Vagina (tissue), 2 donors: ENCODE measurements at regions not wholly inside any gene's neighbourhood (a gene's known extent, or its start where the extent isn't known, plus 50 kb on each side); places are given as distances from the start of the nearest gene placed in this dataset.

Experiments used
- DNase-seq, 2 donors: peaks; one replicate each; pipeline ENCODE4 v3.0.0-alpha.2; 2017; ENCODE audit errors: extremely low spot score in 2 of 2
- H3K27ac ChIP-seq: fragments of 200-600 bp; sonication (generic); one replicate; pipeline ENCODE4 v1.5.1; 2019
- H3K27me3 ChIP-seq: fragments of 200-600 bp; sonication (generic); one replicate; pipeline ENCODE4 v1.5.1; 2019
- H3K36me3 ChIP-seq, 2 donors: fragments of 200-600 bp; sonication (generic); one replicate each; pipeline ENCODE4 v1.5.1; 2017 to 2019
- H3K4me1 ChIP-seq: fragments of 200-600 bp; sonication (generic); one replicate; pipeline ENCODE4 v1.5.1; 2019
- H3K4me3 ChIP-seq, 2 donors: fragments of 200-600 bp; sonication (generic); 1 replicate in 1 of 2; 2 replicates in 1 of 2; pipeline ENCODE4 v1.5.1; 2016 to 2019
- H3K9me3 ChIP-seq: fragments of 200-600 bp; sonication (generic); one replicate; pipeline ENCODE4 v1.5.1; 2019
- POLR2A ChIP-seq, 2 donors: fragments of 450-650 bp; IDR thresholded peaks; one replicate each; pipeline ENCODE4 v1.6.1; 2017; ENCODE audit warnings: antibody characterized with exemption in 2 of 2, mild to moderate bottlenecking in 2 of 2, moderate library complexity in 2 of 2
- POLR2AphosphoS5 ChIP-seq, 2 donors: sonication (generic); formaldehyde crosslinking; IDR thresholded peaks; one replicate each; pipeline ENCODE4 v1.9.0; 2017; ENCODE audit warnings: antibody characterized with exemption in 2 of 2, mild to moderate bottlenecking in 2 of 2, low read depth in 1 of 2; ENCODE audit not compliant: insufficient read depth in 1 of 2
- intact Hi-C: fragments of 100-400 bp; cut with DNase I; formaldehyde crosslinking; loops from one replicate; pipeline ENCODE4 v1.15.1; 2023
- TF ChIP-seq, protein P1 (sequence below), 3 experiments: fragments of 450-650 bp in 2 of 3; fragments of 200-600 bp in 1 of 3; sonication (generic) in 1 of 3; IDR thresholded peaks; one replicate each; pipeline ENCODE4 v1.5.1; 2017 to 2019; ENCODE audit warnings: antibody characterized with exemption in 3 of 3, mild to moderate bottlenecking in 2 of 3, moderate library complexity in 2 of 3

GRCh38 chr5:123807177-123807945 lies 295.4 kb downstream of the CSNK1G3 start:
- Histone ChIP-seq H3K27me3 (no peaks in the 10 kb centered on the region), H3K4me1 (peaks cover 31% of the 10 kb centered on the region), H3K4me3 (no peak overlapping the region), H3K9me3 (no peaks in the 10 kb centered on the region), H3K27ac (no peak overlapping the region), H3K36me3 (no peaks in the 10 kb centered on the region)
- TF ChIP-seq POLR2A (IDR thresholded peaks at IDR 0.05) (no peak), POLR2AphosphoS5 (IDR thresholded peaks at IDR 0.05; ENCODE audit: insufficient read depth in 1 of 2, low read depth in 1 of 2) (no peak)
- TF ChIP-seq, protein P1, sequence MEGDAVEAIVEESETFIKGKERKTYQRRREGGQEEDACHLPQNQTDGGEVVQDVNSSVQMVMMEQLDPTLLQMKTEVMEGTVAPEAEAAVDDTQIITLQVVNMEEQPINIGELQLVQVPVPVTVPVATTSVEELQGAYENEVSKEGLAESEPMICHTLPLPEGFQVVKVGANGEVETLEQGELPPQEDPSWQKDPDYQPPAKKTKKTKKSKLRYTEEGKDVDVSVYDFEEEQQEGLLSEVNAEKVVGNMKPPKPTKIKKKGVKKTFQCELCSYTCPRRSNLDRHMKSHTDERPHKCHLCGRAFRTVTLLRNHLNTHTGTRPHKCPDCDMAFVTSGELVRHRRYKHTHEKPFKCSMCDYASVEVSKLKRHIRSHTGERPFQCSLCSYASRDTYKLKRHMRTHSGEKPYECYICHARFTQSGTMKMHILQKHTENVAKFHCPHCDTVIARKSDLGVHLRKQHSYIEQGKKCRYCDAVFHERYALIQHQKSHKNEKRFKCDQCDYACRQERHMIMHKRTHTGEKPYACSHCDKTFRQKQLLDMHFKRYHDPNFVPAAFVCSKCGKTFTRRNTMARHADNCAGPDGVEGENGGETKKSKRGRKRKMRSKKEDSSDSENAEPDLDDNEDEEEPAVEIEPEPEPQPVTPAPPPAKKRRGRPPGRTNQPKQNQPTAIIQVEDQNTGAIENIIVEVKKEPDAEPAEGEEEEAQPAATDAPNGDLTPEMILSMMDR (IDR thresholded peaks at IDR 0.05) = no peak
- intact Hi-C loops = no loop called here
- no peak for DNase-seq

DNA sequence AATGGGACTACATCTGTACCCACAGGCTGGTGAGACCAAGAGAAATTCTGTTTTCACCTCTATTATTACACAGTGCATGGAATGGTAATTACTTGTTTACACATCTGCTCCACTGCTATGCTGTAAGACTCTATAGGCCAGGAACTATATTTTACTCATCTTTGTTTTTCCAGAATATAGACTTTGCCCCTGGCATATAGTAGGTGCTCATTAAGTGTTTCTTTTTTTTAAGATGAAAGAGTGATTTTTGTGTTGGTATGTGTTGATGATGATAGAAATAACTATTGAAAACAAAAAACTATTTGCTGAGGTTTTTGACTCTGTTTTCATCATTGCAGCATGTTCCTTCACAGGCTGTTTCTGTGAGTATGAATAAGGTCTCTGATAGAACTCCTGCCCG lies 294.7 kb downstream of the CSNK1G3 start:
- intact Hi-C loops = no loop called here
- H3K9me3 ChIP-seq = no peaks in the 10 kb centered on the region
- no peaks in the 10 kb centered on the region for H3K36me3 ChIP-seq
- no peak overlapping the region for H3K27ac ChIP-seq
- no peak overlapping the region for H3K4me3 ChIP-seq
- TF ChIP-seq, protein P1 (IDR thresholded peaks at IDR 0.05) = no peak
- TF ChIP-seq POLR2A (IDR thresholded peaks at IDR 0.05) (no peak), POLR2AphosphoS5 (IDR thresholded peaks at IDR 0.05; ENCODE audit: insufficient read depth in 1 of 2, low read depth in 1 of 2) (no peak)
- peaks cover 31% of the 10 kb centered on the region for H3K4me1 ChIP-seq
- H3K27me3 ChIP-seq = no peaks in the 10 kb centered on the region
- DNase-seq = no peak

GRCh38 chr5:123805300-123805699 lies 293.3 kb downstream of the CSNK1G3 start:
- peaks cover 28% of the 10 kb centered on the region for H3K4me1 ChIP-seq
- TF ChIP-seq POLR2AphosphoS5 (IDR thresholded peaks at IDR 0.05; ENCODE audit: insufficient read depth in 1 of 2, low read depth in 1 of 2) (no peak), POLR2A (IDR thresholded peaks at IDR 0.05) (no peak)
- TF ChIP-seq, protein P1 (IDR thresholded peaks at IDR 0.05) = no peak
- no peak for DNase-seq
- no peaks in the 10 kb centered on the region for H3K27me3 ChIP-seq
- H3K9me3 ChIP-seq = no peaks in the 10 kb centered on the region
- intact Hi-C loops = no loop called here
- H3K36me3 ChIP-seq = no peaks in the 10 kb centered on the region
- no peak overlapping the region for H3K27ac ChIP-seq
- no peak overlapping the region for H3K4me3 ChIP-seq

GRCh38 chr5:123803359-123803758 lies 291.4 kb downstream of the CSNK1G3 start:
- Histone ChIP-seq H3K9me3 (no peaks in the 10 kb centered on the region), H3K27me3 (no peaks in the 10 kb centered on the region), H3K4me3 (no peak overlapping the region), H3K4me1 (peaks cover 14% of the 10 kb centered on the region), H3K27ac (no peak overlapping the region), H3K36me3 (no peaks in the 10 kb centered on the region)
- intact Hi-C loops = no loop called here
- TF ChIP-seq, protein P1 (IDR thresholded peaks at IDR 0.05) = no peak
- TF ChIP-seq POLR2A (IDR thresholded peaks at IDR 0.05) (no peak), POLR2AphosphoS5 (IDR thresholded peaks at IDR 0.05; ENCODE audit: insufficient read depth in 1 of 2, low read depth in 1 of 2) (no peak)
- DNase-seq = no peak

DNA sequence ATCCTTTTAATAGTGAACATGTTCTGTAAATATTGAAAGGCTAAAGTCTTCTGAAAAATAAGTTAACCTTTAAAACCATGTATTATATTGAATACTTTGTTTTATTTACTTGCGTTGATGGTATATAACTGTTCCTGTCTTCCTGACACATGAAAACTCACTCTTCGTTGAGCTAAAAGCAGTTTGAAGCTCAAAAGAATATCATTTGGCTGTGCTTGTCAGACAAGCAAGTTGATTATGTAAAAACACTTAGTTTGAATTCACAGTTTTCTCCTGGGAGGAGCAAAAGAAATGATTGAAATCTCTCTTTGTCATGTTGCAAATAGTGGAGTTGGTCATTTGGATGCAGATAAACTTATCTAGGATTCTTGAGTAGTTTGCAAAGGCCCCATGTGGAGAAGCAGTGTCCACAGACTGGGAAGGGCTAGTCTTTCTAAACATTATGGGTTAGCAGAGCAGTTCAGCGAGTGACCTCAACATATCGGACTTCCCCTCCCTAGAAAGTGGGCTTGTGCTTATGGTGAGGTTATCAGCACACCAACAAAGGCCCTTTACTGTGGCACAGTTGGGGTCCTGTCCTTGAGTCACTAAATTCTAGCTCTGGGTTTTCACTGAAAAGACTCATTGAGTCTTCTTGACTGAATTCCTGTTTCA lies 290.4 kb downstream of the CSNK1G3 start:
- DNase-seq = no peak
- Histone ChIP-seq H3K27me3 (no peaks in the 10 kb centered on the region), H3K4me1 (peaks cover 10% of the 10 kb centered on the region), H3K4me3 (no peak overlapping the region), H3K27ac (no peak overlapping the region), H3K9me3 (no peaks in the 10 kb centered on the region), H3K36me3 (no peaks in the 10 kb centered on the region)
- TF ChIP-seq, protein P1 (IDR thresholded peaks at IDR 0.05) = no peak
- TF ChIP-seq POLR2AphosphoS5 (IDR thresholded peaks at IDR 0.05; ENCODE audit: insufficient read depth in 1 of 2, low read depth in 1 of 2) = no peak
- no peak for TF ChIP-seq POLR2A (IDR thresholded peaks at IDR 0.05)
- intact Hi-C loops = no loop called here
